H1 (cell line): ENCODE measurements at regions not wholly inside any gene's neighbourhood (a gene's known extent, or its start where the extent isn't known, plus 50 kb on each side); places are given as distances from the start of the nearest gene placed in this dataset.

Source experiments
- CHD7 ChIP-seq: fragments of 300-600 bp; sonication (generic); IDR thresholded peaks from 2 replicates; pipeline ENCODE4 v1.7.1; 2012; ENCODE audit warnings: low read length, moderate library complexity, mild to moderate bottlenecking, inconsistent platforms; ENCODE audit not compliant: insufficient replicate concordance
- GABPA ChIP-seq: IDR thresholded peaks from 2 replicates; pipeline ENCODE4 v1.6.1; 2011; ENCODE audit warnings: mild to moderate bottlenecking, low read length, moderate library complexity, borderline replicate concordance; ENCODE audit not compliant: insufficient read depth
- TAF7 ChIP-seq: optimal IDR thresholded peaks from 2 replicates; pipeline ENCODE3; 2011; ENCODE audit warnings: low read depth, mild to moderate bottlenecking, inconsistent platforms, low read length, moderate library complexity, borderline replicate concordance

GRCh38 chr7:120097774-120098173 is 175.2 kb upstream of the KCND2 start (continued):
- TF ChIP-seq CHD7 (no peak), TAF7 (no peak), GABPA (no peak)
- TF ChIP-seq, all 59 proteins: peak for 0
